ENCODE measurements at regions not wholly inside any gene's neighbourhood (a gene's known extent, or its start where the extent isn't known, plus 50 kb on each side); places are given as distances from the start of the nearest gene placed in this dataset.

- no peak for DNase-seq
These were observed 86.4 kb upstream of the ZNF648 start for GRCh38 chr1:182147951-182148350.

GRCh38 chr1:182147136-182147820, 85.8 kb upstream of the ZNF648 start:
- no peak for DNase-seq

DNA sequence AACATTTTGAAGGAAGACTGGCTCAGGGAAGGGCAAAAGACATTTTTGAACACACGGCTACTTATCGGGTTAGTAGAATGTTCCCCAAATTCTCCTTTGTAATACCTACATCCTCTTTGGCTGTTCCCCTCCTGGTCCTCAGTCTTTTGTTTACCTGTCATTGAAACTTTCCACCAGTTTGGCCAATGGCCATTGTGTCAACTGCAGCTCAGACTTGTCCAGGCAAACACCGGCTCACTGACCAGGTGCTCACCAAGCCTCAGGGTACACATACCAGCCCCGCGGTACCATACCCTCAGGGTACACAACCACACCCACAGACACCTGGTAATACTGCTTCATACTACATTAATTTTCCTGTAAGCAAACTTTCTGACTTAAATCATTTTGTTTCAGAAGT, 84.8 kb upstream of the ZNF648 start:
- DNase-seq, result no peak

GRCh38 chr1:182145441-182145840, 83.9 kb upstream of the ZNF648 start:
- no peak for DNase-seq

DNA sequence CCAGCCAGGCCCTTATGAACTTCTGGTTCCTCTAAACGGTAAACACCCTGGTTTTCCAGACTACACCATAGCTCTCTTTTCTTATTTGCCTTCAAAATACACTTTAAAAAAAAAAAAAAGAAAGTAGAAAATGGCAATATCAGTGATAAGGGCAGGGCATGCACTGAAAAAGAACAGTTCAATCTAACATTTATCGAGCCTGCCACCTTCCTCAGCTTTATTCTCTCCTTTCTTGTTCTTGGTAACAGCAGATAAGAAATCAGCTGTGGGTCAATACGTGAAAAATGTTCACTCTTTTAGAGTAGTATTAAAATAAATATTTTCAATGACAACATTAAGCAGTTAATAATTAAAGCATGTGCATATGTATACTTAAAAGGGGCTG, 83.1 kb upstream of the ZNF648 start:
- no peak for DNase-seq

DNA sequence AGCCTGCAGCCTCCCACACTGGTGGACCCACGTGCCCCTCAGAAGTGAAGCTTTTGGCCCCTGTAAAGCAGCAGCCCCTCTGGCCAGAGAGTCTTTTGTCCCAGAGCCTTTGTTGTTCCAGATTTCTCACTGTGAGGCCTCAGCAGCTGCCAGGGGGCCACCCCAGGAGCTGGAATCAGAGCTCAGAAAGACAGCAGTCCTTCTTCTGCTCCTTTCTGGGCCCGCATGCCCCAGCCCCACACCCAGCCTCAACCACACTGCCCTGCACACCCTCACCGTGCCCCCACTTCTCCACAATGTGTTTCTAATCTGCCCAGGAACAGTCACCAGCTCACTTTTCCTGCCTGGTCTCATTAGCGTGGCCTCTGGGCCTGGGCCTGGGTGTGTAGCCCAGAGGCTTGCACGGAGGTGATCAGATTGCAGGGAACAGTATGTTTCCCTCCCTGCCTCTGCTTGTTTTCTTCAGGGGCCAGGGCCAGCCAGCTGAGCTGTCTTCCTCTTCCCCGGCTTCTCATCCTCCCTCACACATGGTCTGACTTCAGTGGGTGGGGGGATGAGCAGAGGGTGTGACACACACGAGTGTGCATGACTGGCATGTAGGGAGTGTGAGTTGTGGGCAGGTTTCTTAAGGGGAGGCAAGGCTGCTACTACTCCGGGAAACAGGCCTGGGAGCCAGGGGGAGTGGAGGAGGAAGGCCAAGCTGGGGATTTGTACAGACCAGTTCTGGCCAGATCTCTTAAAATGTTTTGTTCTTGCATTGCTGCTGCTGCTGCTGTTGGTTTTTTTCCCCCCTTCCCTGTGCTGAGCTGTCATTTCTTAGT, 82.5 kb upstream of the ZNF648 start:
- DNase-seq, result no peak

GRCh38 chr1:182143154-182143657, 81.7 kb upstream of the ZNF648 start:
- peak; percentile 96 for DNase-seq

GRCh38 chr1:182142621-182143020, 81.1 kb upstream of the ZNF648 start:
- no peak for DNase-seq

- no peak for DNase-seq
These were observed 79.5 kb upstream of the ZNF648 start for GRCh38 chr1:182141040-182141439.

DNA sequence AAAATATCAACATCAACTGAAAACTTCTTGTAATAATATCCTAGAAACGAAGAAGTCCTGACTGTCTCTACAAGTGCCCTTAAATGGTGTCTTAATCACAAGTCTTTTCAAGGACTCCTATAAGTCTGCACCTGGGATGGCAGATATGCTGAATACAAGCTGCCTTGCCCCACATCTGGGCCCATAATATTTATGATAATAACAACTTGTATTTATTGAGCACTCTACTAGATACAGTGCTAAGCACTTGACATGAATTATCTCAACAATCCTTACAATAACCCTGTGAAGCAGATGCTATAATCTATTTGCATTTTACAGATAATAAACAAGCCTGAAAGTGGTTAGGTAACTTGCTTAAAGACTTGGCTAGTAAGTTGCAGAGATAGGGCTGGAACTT, 78.0 kb upstream of the ZNF648 start:
- no peak for DNase-seq

GRCh38 chr1:182137546-182137945, 76.0 kb upstream of the ZNF648 start:
- no peak for DNase-seq

DNA sequence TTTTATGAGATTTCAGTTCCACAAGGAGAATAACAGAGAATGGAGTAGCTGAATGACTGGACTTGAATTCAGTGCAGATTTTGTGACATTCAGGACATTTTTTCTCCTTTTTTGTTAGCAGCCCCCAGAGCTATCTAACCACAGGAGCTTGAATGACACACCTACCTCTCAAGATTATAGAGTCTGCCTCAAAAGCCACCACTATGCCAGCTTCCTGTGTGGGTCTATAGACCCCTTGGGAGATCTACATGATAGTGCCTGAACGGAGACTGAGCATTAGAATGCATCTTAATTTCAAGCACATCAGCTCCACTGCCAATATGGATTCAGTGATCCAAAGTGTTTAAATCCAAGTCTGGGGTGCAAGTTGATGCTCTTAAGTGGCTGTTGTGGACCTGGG, 74.4 kb upstream of the ZNF648 start:
- no peak for DNase-seq

DNA sequence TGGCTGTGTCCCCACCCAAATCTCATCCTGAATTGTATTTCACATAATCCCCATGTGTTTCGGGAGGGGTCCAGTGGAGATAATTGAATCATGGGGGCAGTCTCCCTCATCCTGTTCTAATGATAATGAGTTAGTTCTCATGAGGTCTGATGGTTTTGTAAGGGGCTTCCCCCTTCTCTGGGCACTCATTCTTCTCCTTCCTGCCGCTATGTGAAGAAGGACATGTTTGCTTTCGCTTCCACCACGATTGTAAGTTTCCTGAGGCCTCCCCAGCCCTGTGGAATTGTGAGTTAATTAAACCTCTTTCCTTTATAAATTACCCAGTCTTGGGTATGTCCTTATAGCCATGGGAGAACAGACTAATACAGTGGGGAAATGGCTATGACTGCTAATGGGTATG, 72.7 kb upstream of the ZNF648 start:
- DNase-seq, result no peak

DNA sequence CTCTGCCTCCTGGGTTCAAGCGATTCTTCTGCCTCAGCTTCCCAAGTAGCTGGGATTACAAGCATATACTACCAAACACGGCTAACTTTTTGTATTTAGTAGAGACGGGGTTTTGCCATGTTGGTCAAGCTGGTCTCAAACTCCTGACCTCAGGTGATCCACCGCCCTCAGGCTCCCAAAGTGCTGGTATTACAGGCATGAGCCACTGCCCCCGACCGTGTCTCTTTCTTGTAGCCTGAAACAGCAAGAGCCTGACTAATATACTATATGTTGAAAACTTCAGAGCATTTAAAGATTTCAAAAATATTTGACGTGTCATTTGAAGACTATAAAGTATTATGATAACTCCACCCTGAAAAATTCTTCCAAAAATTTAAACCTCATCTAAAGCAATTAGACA, 71.7 kb upstream of the ZNF648 start:
- DNase-seq, result no peak

DNA sequence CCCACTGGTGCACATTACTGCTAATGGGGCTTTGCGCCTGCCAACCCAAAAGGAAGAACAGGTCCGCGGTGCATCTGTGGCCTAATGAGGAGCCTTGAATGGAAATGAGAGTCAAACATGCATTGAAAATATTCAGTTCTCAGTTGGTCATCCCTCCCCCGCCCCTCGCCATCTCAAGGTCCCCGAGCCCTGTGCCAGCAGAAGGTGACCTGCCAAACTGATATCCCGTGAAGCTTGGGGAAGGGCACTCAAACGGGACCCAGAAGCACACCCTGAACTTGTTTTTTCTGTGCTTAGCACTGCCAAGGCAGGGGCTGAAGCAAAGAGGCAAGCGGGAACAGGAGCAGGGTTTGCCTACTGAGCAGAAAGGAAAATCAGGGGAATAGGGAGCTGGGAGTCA, 67.9 kb upstream of the ZNF648 start:
- DNase-seq, result no peak

DNA sequence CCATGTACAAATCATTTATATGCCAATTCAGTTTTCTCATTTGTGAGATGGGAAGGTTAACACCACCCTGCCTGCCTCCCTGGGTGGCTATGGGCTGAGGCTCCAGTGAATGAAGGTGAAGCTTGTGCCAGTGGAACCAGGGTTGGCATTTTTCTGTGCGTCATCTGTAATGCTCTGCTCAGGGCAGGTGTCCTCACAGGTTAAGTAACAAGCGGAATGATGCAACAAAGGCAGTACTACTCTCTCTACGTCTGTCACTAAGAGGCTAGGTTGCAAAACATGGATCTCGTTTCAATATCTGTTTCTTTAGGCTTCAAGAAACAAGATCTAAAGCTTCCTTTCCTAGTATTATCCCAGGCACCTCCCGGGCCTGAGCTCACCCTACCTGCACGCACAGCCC, 67.0 kb upstream of the ZNF648 start:
- DNase-seq, result no peak

DNA sequence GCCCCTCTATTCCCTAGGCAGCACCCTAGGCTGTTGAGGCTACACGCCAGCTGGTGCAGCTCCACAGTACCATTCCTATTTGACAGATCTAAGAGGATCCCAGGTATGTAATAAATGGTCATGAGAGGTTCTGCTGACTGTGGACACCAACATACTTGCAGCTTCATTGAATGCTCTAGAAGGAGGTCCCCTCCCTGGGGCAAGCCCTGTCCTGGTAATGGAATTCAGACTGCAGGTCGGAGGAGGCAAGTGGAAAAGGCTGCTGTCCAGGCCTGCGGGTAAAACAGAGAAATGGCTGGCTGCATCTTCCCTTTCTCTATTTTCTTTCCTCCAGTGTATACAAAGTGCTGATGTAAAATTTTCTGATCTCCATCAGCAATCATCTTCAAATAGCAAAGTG, 66.1 kb upstream of the ZNF648 start:
- DNase-seq, result no peak

GRCh38 chr1:182126272-182126800, 64.8 kb upstream of the ZNF648 start:
- DNase-seq, result no peak

- no peak for DNase-seq
These were observed 61.4 kb upstream of the ZNF648 start for GRCh38 chr1:182122913-182123260.

DNA sequence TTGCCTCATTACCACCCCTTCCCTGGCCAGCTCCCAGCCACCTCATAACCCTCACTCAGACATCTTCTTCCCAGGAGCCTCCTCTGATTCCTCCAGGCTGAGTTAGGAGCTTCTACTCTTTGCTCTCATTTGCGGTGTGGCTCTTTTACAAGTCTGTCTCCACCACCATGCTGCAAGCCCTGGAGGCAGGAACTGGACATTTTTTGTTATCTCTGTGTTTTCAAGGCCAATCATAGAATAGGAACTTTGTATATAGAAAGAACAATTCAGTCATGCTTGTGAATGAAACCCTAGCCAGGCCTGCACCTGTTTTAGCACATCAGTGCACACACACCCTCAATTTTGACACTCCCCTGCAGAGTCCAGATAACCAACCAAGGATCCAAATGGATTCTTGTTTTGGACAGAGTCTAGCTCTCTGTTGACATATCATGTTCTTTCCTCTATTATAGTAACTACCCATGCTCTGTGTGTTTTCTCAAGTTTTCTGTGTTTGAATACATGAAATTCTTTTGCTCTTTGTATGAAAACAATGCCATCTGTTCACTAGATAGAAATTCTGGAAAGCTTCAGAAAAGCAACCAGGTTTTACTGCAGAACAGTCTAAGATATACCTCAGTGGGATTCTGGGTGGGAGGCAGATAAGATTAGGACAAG, 60.9 kb upstream of the ZNF648 start:
- peak; percentile 100 for DNase-seq

DNA sequence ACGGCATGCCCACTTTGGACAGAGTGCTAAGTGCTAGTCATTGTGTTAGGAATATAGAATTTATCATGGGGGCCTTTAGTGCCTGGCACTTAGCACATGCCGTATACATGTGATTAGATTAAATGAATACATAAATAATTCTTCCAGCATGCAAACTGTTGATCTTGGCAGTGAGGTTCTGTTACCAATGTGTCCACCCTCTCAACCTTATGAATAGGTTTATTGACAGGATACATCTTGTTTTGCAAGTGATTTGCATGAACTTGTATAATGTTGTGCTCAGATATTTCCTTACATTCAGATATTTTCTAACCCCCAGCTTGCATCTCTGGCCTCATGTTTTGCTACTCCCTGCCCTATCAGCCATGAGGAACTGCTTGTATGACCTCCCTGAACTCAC, 60.3 kb upstream of the ZNF648 start:
- DNase-seq, result peak; percentile 100

DNA sequence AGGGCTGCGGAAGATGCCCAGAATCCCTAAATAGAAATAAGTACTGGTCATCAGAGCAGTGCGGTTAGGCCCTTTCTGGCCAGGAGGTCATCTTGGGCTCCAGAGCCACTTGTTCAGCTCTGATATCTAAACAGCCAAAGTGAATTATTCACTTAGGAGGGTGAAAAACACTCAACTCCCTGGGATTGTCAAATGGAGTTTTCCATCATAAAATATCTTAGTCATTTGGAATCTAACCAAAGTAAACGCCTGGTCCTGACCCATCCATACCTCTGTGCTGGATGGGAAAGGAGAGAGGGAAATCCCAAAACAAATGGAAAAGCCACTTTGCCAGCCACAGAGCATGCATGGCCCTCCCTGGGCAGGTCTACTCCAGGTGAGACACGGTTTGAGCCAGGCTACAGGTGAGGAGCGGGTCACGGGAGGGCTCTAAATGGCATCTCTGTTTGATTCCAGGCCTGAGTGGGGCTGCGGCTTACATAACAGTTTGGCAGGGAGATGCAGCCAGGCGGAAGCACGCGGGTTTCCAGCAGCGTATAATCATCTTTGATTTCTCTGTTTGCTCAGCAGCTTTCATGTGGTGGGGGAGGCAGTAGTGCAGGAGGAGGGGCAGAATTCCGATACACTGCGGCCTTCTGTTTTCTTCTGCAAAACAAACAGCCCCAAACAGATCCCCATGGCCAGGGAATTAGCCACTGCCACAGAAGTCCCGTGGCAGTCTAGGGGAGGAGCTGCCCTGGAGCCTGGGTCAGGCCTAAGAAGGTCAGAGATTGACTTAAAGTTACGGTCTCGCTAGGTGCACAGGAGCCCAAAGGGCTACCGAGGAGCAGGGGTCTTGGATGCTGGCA, 59.1 kb upstream of the ZNF648 start:
- peak; percentile 89 for DNase-seq

GRCh38 chr1:182119631-182120030, 58.1 kb upstream of the ZNF648 start:
- no peak for DNase-seq
